ENCODE measurements at regions not wholly inside any gene's neighbourhood (a gene's known extent, or its start where the extent isn't known, plus 50 kb on each side); places are given as distances from the start of the nearest gene placed in this dataset.

DNA sequence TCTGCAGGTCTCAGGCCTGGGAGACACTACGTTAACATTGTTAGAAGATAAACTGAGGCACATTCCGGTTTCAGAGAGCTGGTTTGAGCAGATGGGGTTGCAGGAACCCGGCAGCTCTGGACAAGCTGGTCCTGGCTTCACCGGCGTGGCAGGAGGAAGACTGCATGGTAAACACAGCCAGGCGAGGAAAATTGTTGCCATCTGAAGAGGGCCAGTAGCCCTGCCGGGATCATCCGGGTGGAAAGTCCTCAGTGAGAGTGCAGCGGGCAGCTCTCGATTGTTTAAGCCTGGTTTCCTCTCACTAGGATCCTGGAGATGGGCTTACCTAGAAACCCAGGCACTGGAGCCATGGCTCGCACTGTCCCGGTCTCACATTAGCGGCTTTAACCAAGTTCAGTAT is 226.9 kb downstream of the IRX2 start:
- no peak for DNase-seq
- intact Hi-C loops (cut with DNase I), result no loop called here
- H3K36me3 ChIP-seq, result no peaks in the 10 kb centered on the region
- no peak overlapping the region for H3K27ac ChIP-seq
- no peaks in the 10 kb centered on the region for H3K4me1 ChIP-seq (ENCODE audit: insufficient read depth)
- no peaks in the 10 kb centered on the region for H3K9me3 ChIP-seq
- 88 to 90% (median 89%) methylated on average over 13 of the region's 13 CpGs for WGBS, 3 donors
- no peaks in the 10 kb centered on the region for H3K27me3 ChIP-seq
- TF ChIP-seq POLR2A (IDR thresholded peaks at IDR 0.05) (no peak), EP300 (IDR thresholded peaks at IDR 0.05) (no peak)
- TF ChIP-seq, protein P1, sequence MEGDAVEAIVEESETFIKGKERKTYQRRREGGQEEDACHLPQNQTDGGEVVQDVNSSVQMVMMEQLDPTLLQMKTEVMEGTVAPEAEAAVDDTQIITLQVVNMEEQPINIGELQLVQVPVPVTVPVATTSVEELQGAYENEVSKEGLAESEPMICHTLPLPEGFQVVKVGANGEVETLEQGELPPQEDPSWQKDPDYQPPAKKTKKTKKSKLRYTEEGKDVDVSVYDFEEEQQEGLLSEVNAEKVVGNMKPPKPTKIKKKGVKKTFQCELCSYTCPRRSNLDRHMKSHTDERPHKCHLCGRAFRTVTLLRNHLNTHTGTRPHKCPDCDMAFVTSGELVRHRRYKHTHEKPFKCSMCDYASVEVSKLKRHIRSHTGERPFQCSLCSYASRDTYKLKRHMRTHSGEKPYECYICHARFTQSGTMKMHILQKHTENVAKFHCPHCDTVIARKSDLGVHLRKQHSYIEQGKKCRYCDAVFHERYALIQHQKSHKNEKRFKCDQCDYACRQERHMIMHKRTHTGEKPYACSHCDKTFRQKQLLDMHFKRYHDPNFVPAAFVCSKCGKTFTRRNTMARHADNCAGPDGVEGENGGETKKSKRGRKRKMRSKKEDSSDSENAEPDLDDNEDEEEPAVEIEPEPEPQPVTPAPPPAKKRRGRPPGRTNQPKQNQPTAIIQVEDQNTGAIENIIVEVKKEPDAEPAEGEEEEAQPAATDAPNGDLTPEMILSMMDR (IDR thresholded peaks at IDR 0.05), result no peak
- H3K4me3 ChIP-seq, result no peak overlapping the region

DNA sequence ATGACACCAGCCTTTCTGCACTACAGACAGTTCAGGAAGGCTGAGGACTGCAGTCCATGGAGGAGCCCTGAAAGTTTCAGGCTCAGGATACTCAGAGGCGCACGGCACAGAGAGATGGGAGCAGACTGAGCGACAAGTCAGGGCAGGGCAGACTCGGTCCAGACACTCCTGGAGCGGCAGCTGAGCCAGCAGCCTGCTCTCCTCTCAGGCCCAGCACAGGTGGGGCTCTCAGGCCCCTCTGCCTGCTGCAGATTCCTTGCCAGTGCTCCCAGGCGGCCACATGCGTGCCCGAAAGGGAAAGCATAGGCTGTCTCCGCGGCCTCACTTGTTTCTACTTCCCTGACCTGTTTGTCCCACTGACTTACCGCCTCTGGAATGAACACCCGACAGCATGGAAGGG is 228.3 kb downstream of the IRX2 start:
- no peaks in the 10 kb centered on the region for H3K9me3 ChIP-seq
- TF ChIP-seq, protein P1 (IDR thresholded peaks at IDR 0.05), result no peak
- TF ChIP-seq EP300 (IDR thresholded peaks at IDR 0.05) (no peak), POLR2A (IDR thresholded peaks at IDR 0.05) (no peak)
- H3K27me3 ChIP-seq, result no peaks in the 10 kb centered on the region
- 81 to 83% (median 82%) methylated on average over 11 to 12 of the region's 12 CpGs for WGBS, 3 donors
- intact Hi-C loops (cut with DNase I), result no loop called here
- H3K36me3 ChIP-seq, result no peaks in the 10 kb centered on the region
- no peak overlapping the region for H3K27ac ChIP-seq
- DNase-seq, result no peak
- H3K4me3 ChIP-seq, result no peak overlapping the region
- H3K4me1 ChIP-seq (ENCODE audit: insufficient read depth), result no peaks in the 10 kb centered on the region

DNA sequence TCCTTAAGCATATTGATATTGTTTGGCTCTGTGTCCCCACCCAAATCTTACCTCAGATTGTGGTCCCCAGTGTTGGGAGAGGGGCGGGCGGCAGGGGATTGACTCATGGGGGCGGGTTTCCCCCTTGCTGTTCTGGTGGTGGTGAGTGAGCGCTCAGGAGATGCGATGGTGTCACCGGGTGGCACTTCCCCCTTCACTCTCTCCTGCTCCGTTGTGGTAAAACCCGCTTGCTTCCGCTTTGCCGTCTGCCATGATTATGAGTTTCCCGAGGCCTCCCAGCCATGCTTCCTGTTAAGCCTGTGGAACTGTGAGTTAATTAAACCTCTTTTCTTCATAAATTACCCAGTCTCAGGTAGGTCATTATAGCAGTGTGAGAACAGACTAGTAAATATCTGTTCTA is 229.1 kb downstream of the IRX2 start:
- no peaks in the 10 kb centered on the region for H3K9me3 ChIP-seq
- no peaks in the 10 kb centered on the region for H3K4me1 ChIP-seq (ENCODE audit: insufficient read depth)
- no peak overlapping the region for H3K27ac ChIP-seq
- no peak for DNase-seq
- intact Hi-C loops (cut with DNase I), result no loop called here
- H3K4me3 ChIP-seq, result no peak overlapping the region
- 85 to 86% (median 86%) methylated on average over 11 of the region's 11 CpGs for WGBS, 3 donors
- no peak for TF ChIP-seq POLR2A (IDR thresholded peaks at IDR 0.05)
- TF ChIP-seq EP300 (IDR thresholded peaks at IDR 0.05), result no peak
- TF ChIP-seq, protein P1 (IDR thresholded peaks at IDR 0.05), result no peak
- H3K36me3 ChIP-seq, result no peaks in the 10 kb centered on the region
- H3K27me3 ChIP-seq, result no peaks in the 10 kb centered on the region

DNA sequence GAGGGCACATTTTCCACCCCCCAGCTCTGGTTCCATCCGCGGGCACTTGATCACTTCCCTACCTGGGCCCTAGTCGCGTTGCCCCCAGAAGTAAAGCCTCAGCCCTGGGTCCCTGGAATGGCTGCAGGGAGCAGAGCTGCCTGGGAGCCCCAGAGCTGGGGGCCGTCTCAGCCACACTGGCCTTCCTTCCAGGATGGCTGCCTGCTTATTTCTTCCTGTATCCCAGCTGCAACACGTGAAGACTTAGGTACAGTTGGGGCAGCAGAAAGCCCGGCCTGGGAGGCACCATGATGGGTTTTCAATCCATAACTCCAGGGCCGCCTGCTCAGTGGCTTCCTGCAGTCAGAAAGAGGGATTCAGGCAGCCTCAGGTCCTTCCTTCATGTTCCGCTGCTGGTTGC is 232.3 kb downstream of the IRX2 start:
- Histone ChIP-seq H3K36me3 (no peaks in the 10 kb centered on the region), H3K9me3 (no peaks in the 10 kb centered on the region), H3K4me1 (ENCODE audit: insufficient read depth) (no peaks in the 10 kb centered on the region), H3K4me3 (no peak overlapping the region), H3K27ac (no peak overlapping the region), H3K27me3 (no peaks in the 10 kb centered on the region)
- WGBS, 3 donors, result 64 to 79% (median 75%) methylated on average over 9 of the region's 9 CpGs
- intact Hi-C loops (cut with DNase I), result no loop called here
- no peak for TF ChIP-seq EP300 (IDR thresholded peaks at IDR 0.05)
- TF ChIP-seq, protein P1 (IDR thresholded peaks at IDR 0.05), result no peak
- no peak for TF ChIP-seq POLR2A (IDR thresholded peaks at IDR 0.05)
- DNase-seq, result no peak

DNA sequence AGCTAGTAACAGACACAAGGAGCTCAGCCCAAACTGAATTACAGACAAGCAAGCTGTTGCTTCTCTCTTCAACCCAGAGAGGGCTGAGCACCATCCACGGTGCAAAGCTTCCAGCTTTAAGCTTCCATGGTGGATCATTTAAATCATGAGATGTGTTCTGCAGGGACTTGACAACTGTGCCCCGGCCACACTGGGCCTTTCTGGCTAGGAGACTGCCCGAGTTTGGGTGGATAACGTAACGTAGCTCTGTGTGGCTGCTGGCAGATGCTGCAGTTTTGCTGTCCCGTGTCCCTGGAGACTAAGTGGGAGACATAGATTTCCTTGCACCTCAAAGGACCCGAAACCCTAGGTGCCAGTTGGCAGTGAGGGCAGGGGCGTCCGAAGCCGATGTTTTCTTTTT is 234.0 kb downstream of the IRX2 start:
- Histone ChIP-seq H3K9me3 (no peaks in the 10 kb centered on the region), H3K4me3 (no peak overlapping the region), H3K36me3 (no peaks in the 10 kb centered on the region), H3K4me1 (ENCODE audit: insufficient read depth) (no peaks in the 10 kb centered on the region), H3K27ac (no peak overlapping the region), H3K27me3 (no peaks in the 10 kb centered on the region)
- intact Hi-C loops (cut with DNase I), result no loop called here
- DNase-seq, result no peak
- 75 to 80% (median 78%) methylated on average over 10 of the region's 10 CpGs for WGBS, 3 donors
- TF ChIP-seq POLR2A (IDR thresholded peaks at IDR 0.05), result no peak
- TF ChIP-seq, protein P1 (IDR thresholded peaks at IDR 0.05), result no peak
- TF ChIP-seq EP300 (IDR thresholded peaks at IDR 0.05), result no peak

Measured in ovary (tissue), 7 donors.